H1 (cell line): ENCODE measurements at regions not wholly inside any gene's neighbourhood (a gene's known extent, or its start where the extent isn't known, plus 50 kb on each side); places are given as distances from the start of the nearest gene placed in this dataset.

Experiments used
- EP300 ChIP-seq, 2 experiments: IDR thresholded peaks; 1 replicate in 1 of 2; 2 replicates in 1 of 2; pipeline ENCODE4 v1.6.1; 2011 to 2012; ENCODE audit warnings: low read depth in 2 of 2, low read length in 2 of 2, mild to moderate bottlenecking in 2 of 2, borderline replicate concordance in 1 of 2, inconsistent platforms in 1 of 2, moderate library complexity in 1 of 2
- EZH2 ChIP-seq: fragments of 200-600 bp; sonication (generic); IDR thresholded peaks from 2 replicates; pipeline ENCODE4 v1.7.1; 2012; ENCODE audit warnings: low read depth, mild to moderate bottlenecking, moderate library complexity, low read length, inconsistent platforms; ENCODE audit not compliant: severe bottlenecking

DNA sequence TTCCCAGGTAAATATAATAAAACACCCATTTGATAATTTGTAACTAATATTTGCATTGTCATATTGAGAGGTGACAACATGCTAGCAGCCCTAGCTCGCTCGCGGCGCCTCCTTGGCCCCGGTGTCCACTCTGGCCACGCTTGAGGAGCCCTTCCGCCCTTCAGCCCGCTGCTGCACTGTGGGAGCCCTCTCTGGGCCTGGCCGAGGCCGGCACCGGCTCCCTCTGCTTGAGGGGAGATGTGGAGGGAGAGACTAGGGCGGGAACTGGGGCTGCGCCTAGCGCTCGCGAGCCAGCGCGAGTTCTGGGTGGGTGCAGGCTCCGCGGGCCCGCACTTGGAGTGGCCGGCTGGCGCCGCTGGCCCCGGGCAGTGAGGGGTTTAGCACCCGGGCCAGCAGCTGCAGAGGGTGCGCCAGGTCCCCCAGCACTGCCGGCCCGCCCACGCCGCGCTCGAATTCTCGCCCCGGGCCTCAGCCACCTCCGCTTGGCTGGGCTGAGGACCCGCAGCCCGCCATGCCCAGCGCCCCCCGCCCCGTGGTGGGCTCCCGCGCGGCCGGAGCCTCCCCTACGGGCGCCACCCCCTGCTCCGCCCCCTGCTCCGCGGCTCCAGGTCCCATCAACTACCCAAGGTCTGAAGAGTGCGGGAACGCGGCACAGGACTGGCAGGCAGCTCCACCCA, 594.4 kb downstream of the SLITRK6 start (continued):
- TF ChIP-seq EP300 (IDR thresholded peaks at IDR 0.05; ENCODE audit: borderline replicate concordance in 1 of 2, low read depth in 2 of 2, low read length in 2 of 2) (no peak), EZH2 (no peak)
